Heart left ventricle (tissue), 13 donors: ENCODE measurements at regions not wholly inside any gene's neighbourhood (a gene's known extent, or its start where the extent isn't known, plus 50 kb on each side); places are given as distances from the start of the nearest gene placed in this dataset.

ENCODE experiments used
- POLR2A ChIP-seq, 2 donors: fragments of 450-650 bp; IDR thresholded peaks; one replicate each; pipeline ENCODE4 v1.6.1; 2017; ENCODE audit warnings: antibody characterized with exemption in 2 of 2, mild to moderate bottlenecking in 2 of 2, moderate library complexity in 2 of 2
- TF ChIP-seq, protein P1 (sequence below), 12 donors: fragments of 200-600 bp; sonication (generic) in 4 of 12; IDR thresholded peaks; one replicate each; pipeline versions ENCODE4 v1.5.0 to v1.8.0; 2018 to 2022; ENCODE audit warnings: antibody characterized with exemption in 12 of 12, mild to moderate bottlenecking in 5 of 12
- donor health status: ischemic (EF 13 %, LVEDD 7.1; RV severe dilation, severe dysfunction).
- donor health status: DM: no; HTN: yes; CAD: no.
- donor health status: DM: no; HTN: no; CAD: no.
- donor health status: ischemic (EF 25% LVEDD 6.9; RV normal size, moderate dysfunction).
- donor health status: ischemic (EF 25% LVEDD 5.7; RV mildly dilated, moderate dysfunction).
- donor health status: ischemic (EF 35%, LVEDD 5.7; RV mildly dilated, moderate dysfunction).
- donor health status: nonischemic (EF 11% LVEDD 7.7; RV severe dilation, severe dysfunction).
- donor health status: DM: yes; HTN: yes; CAD: no.
- donor health status: PGD.
- donor health status: ischemic (EF 29% LVEDD 5.4; RV normal size, mild dysfunction).
- donor health status: nonischemic (EF 23%, LVEDD 6.1; RV moderate dilation, normal function).

DNA sequence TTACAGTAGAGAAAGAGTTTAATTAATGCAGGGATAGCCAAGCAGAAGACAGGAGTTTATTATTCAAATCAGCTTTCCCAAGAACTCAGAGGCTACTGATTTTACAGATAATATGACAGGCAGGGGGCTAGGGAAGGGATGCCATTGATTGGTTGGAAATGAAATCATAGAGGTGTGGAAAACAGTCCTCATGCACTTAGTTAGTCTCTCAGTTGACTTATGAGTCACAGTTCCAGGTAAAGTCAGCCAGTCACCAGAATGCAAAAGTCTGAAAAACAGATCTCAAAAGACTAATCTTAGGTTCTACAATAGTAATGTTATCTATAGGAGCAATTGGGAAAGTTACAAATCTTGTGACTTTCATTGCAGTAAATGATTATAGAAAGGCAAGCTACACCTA, 676.4 kb upstream of the CHAC2 start:
- no peak for TF ChIP-seq POLR2A (IDR thresholded peaks at IDR 0.05)
- TF ChIP-seq, protein P1, sequence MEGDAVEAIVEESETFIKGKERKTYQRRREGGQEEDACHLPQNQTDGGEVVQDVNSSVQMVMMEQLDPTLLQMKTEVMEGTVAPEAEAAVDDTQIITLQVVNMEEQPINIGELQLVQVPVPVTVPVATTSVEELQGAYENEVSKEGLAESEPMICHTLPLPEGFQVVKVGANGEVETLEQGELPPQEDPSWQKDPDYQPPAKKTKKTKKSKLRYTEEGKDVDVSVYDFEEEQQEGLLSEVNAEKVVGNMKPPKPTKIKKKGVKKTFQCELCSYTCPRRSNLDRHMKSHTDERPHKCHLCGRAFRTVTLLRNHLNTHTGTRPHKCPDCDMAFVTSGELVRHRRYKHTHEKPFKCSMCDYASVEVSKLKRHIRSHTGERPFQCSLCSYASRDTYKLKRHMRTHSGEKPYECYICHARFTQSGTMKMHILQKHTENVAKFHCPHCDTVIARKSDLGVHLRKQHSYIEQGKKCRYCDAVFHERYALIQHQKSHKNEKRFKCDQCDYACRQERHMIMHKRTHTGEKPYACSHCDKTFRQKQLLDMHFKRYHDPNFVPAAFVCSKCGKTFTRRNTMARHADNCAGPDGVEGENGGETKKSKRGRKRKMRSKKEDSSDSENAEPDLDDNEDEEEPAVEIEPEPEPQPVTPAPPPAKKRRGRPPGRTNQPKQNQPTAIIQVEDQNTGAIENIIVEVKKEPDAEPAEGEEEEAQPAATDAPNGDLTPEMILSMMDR (IDR thresholded peaks at IDR 0.05) = no peak
